H9 (cell line): ENCODE measurements at regions not wholly inside any gene's neighbourhood (a gene's known extent, or its start where the extent isn't known, plus 50 kb on each side); places are given as distances from the start of the nearest gene placed in this dataset.

Experiments
- DNase-seq: peaks from one replicate; pipeline ENCODE4 v3.0.0-alpha.2; 2017
- H2AFZ ChIP-seq: one replicate; pipeline ENCODE4 v1.6.1; 2013; ENCODE audit warnings: mild to moderate bottlenecking, low read length, control low read depth, moderate library complexity
- H2AK5ac ChIP-seq: 2 replicates; pipeline ENCODE4 v1.6.1; 2013; ENCODE audit warnings: low read length, control low read depth, mixed read lengths; ENCODE audit not compliant: insufficient read length
- H2BK120ac ChIP-seq: one replicate; pipeline ENCODE4 v1.6.1; 2013; ENCODE audit warnings: low read depth, mild to moderate bottlenecking, low read length, control low read depth, inconsistent platforms; ENCODE audit not compliant: poor library complexity, severe bottlenecking
- H2BK12ac ChIP-seq: 2 replicates; pipeline ENCODE4 v1.6.1; 2013; ENCODE audit warnings: low read length, control low read depth, mixed read lengths, low read depth; ENCODE audit not compliant: insufficient read length
- H2BK15ac ChIP-seq: 2 replicates; pipeline ENCODE4 v1.6.1; 2013; ENCODE audit warnings: low read depth, low read length, control low read depth
- H2BK20ac ChIP-seq: one replicate; pipeline ENCODE4 v1.6.1; 2013; ENCODE audit warnings: low read depth, mild to moderate bottlenecking, low read length, control low read depth, inconsistent platforms; ENCODE audit not compliant: poor library complexity, severe bottlenecking
- H2BK5ac ChIP-seq: 2 replicates; pipeline ENCODE4 v1.6.1; 2013; ENCODE audit warnings: low read length, control low read depth, mixed read lengths; ENCODE audit not compliant: insufficient read length
- H3K14ac ChIP-seq: 2 replicates; pipeline ENCODE4 v1.6.1; 2013; ENCODE audit warnings: low read length, control low read depth; ENCODE audit not compliant: insufficient read depth
- H3K18ac ChIP-seq: 2 replicates; pipeline ENCODE4 v1.6.1; 2013; ENCODE audit warnings: low read depth, mild to moderate bottlenecking, mixed read lengths, low read length, control low read depth; ENCODE audit not compliant: insufficient read length
- H3K23ac ChIP-seq: 2 replicates; pipeline ENCODE4 v1.6.1; 2013; ENCODE audit warnings: low read length, control low read depth, mixed read lengths, low read depth; ENCODE audit not compliant: insufficient read length
- H3K23me2 ChIP-seq: 2 replicates; pipeline ENCODE4 v1.6.1; 2013; ENCODE audit warnings: low read depth, mild to moderate bottlenecking, mixed read lengths, low read length, control low read depth; ENCODE audit not compliant: insufficient read length, poor library complexity, severe bottlenecking
- H3K27ac ChIP-seq: 2 replicates; pipeline ENCODE4 v1.5.1; 2013; ENCODE audit warnings: low read length, control low read depth, mixed read lengths, low read depth; ENCODE audit not compliant: insufficient read length
- H3K27me3 ChIP-seq: 2 replicates; pipeline ENCODE4 v1.6.1; 2013; ENCODE audit warnings: low read length, control low read depth, inconsistent platforms; ENCODE audit not compliant: insufficient read depth
- H3K4ac ChIP-seq: 2 replicates; pipeline ENCODE4 v1.6.1; 2013; ENCODE audit warnings: low read depth, mild to moderate bottlenecking, control low read depth, inconsistent platforms, low read length, moderate library complexity
- H3K4me1 ChIP-seq: 2 replicates; pipeline ENCODE4 v1.6.1; 2013; ENCODE audit warnings: low read length, control low read depth, inconsistent platforms; ENCODE audit not compliant: insufficient read depth
- H3K4me2 ChIP-seq: 2 replicates; pipeline ENCODE4 v1.6.1; 2013; ENCODE audit warnings: low read length, control low read depth, mixed read lengths; ENCODE audit not compliant: insufficient read length, insufficient read depth
- H3K56ac ChIP-seq: 2 replicates; pipeline ENCODE4 v1.6.1; 2013; ENCODE audit warnings: low read depth, mild to moderate bottlenecking, mixed read lengths, low read length, control low read depth; ENCODE audit not compliant: insufficient read length
- H3K79me1 ChIP-seq: 2 replicates; pipeline ENCODE4 v1.6.1; 2013; ENCODE audit warnings: low read depth, mild to moderate bottlenecking, moderate library complexity, low read length, control low read depth, inconsistent platforms; ENCODE audit not compliant: insufficient read depth, poor library complexity, severe bottlenecking
- H3K79me2 ChIP-seq: 2 replicates; pipeline ENCODE4 v1.6.1; 2013; ENCODE audit warnings: low read length, control low read depth, inconsistent platforms; ENCODE audit not compliant: insufficient read depth
- H3K9ac ChIP-seq: 2 replicates; pipeline ENCODE4 v1.6.1; 2013; ENCODE audit warnings: low read length, control low read depth, mixed read lengths; ENCODE audit not compliant: insufficient read length; ENCODE audit errors: extremely low read depth
- H3K9me3 ChIP-seq: one replicate; pipeline ENCODE4 v1.6.1; 2013; ENCODE audit warnings: low read depth, low read length, inconsistent platforms; ENCODE audit not compliant: control insufficient read depth
- H3T11ph ChIP-seq: one replicate; pipeline ENCODE4 v1.6.1; 2013; ENCODE audit warnings: mild to moderate bottlenecking, low read length, control low read depth, inconsistent platforms
- H4K20me1 ChIP-seq: one replicate; pipeline ENCODE4 v1.6.1; 2013; ENCODE audit not compliant: control insufficient read depth, insufficient read length, insufficient read depth
- H4K5ac ChIP-seq: 2 replicates; pipeline ENCODE4 v1.6.1; 2013; ENCODE audit warnings: low read depth, mild to moderate bottlenecking, mixed read lengths, low read length, control low read depth; ENCODE audit not compliant: insufficient read length
- H4K8ac ChIP-seq: replicated peaks from 2 replicates; pipeline ENCODE4 v1.6.1; 2013; ENCODE audit warnings: low read length, control low read depth, mixed read lengths, low read depth; ENCODE audit not compliant: insufficient read length
- H4K91ac ChIP-seq: 2 replicates; pipeline ENCODE4 v1.6.1; 2013; ENCODE audit warnings: low read depth, mild to moderate bottlenecking, moderate library complexity, mixed read lengths, low read length, control low read depth; ENCODE audit not compliant: insufficient read length
- H3K27ac Mint-ChIP-seq, 3 experiments: 2 replicates in 2 of 3; 3 replicates in 1 of 3; pipeline ENCODE4 v1.8.0; 2020 to 2021; ENCODE audit warnings: mixed read lengths in 3 of 3, mild to moderate bottlenecking in 1 of 3, moderate library complexity in 1 of 3
- H3K27me3 Mint-ChIP-seq: 2 replicates; pipeline ENCODE4 v1.8.0; 2021; ENCODE audit warnings: low read depth, mild to moderate bottlenecking, moderate library complexity, mixed read lengths
- H3K36me3 Mint-ChIP-seq, 3 experiments: 2 replicates in 2 of 3; 3 replicates in 1 of 3; pipeline ENCODE4 v1.8.0; 2020 to 2021; ENCODE audit warnings: low read depth in 3 of 3, mixed read lengths in 3 of 3; ENCODE audit not compliant: insufficient read depth in 1 of 3
- H3K4me1 Mint-ChIP-seq, 2 experiments: 2 replicates each; pipeline ENCODE4 v1.8.0; 2020; ENCODE audit warnings: mixed read lengths in 2 of 2
- H3K4me3 Mint-ChIP-seq, 2 experiments: 2 replicates in 1 of 2; 3 replicates in 1 of 2; pipeline ENCODE4 v1.8.0; 2020 to 2021; ENCODE audit warnings: mild to moderate bottlenecking in 2 of 2, mixed read lengths in 2 of 2, moderate library complexity in 1 of 2
- H3K9me3 Mint-ChIP-seq, 2 experiments: 2 replicates in 1 of 2; 3 replicates in 1 of 2; pipeline ENCODE4 v1.8.0; 2020; ENCODE audit warnings: mild to moderate bottlenecking in 2 of 2, mixed read lengths in 2 of 2, moderate library complexity in 1 of 2
- WGBS: extraction: QIAGEN DNeasy Blood & Tissue Kit; methylation state at CpG from one replicate; pipeline ENCODE4 v1.1.7; 2013; ENCODE audit warnings: missing lambda C conversion rate, low lambda C conversion rate, mixed read lengths; ENCODE audit not compliant: insufficient read length; ENCODE audit errors: extremely low coverage; 5-methylcytosine and 5-hydroxymethylcytosine counted together
- TF ChIP-seq, protein P1 (sequence below): fragments of 200-600 bp; sonication (generic); conservative IDR thresholded peaks from 3 replicates; pipeline ENCODE4 v1.8.0; 2021; ENCODE audit warnings: antibody characterized with exemption, mild to moderate bottlenecking

GRCh38 chr17:14760212-14760611 lies 459.3 kb downstream of the HS3ST3B1 start:
- no peak overlapping the region for H2BK5ac ChIP-seq
- no peak overlapping the region for H3K18ac ChIP-seq
- no peak overlapping the region for H2AFZ ChIP-seq
- H3K79me1 ChIP-seq, result no peaks in the 10 kb centered on the region
- no peaks in the 10 kb centered on the region for H3K9me3 ChIP-seq
- H3K27ac ChIP-seq, result no peak overlapping the region
- H3K23me2 ChIP-seq, result no peaks in the 10 kb centered on the region
- no peak overlapping the region for H2BK15ac ChIP-seq
- H3K27me3 ChIP-seq, result no peaks in the 10 kb centered on the region
- no peak overlapping the region for H3K14ac ChIP-seq
- no peak for DNase-seq
- H2BK20ac ChIP-seq, result no peak overlapping the region
- no peak overlapping the region for H2BK120ac ChIP-seq
- H3K56ac ChIP-seq, result no peak overlapping the region
- H3K79me2 ChIP-seq, result no peaks in the 10 kb centered on the region
- no peaks in the 10 kb centered on the region for H3K4me1 ChIP-seq
- H3K23ac ChIP-seq, result no peak overlapping the region
- TF ChIP-seq, protein P1, sequence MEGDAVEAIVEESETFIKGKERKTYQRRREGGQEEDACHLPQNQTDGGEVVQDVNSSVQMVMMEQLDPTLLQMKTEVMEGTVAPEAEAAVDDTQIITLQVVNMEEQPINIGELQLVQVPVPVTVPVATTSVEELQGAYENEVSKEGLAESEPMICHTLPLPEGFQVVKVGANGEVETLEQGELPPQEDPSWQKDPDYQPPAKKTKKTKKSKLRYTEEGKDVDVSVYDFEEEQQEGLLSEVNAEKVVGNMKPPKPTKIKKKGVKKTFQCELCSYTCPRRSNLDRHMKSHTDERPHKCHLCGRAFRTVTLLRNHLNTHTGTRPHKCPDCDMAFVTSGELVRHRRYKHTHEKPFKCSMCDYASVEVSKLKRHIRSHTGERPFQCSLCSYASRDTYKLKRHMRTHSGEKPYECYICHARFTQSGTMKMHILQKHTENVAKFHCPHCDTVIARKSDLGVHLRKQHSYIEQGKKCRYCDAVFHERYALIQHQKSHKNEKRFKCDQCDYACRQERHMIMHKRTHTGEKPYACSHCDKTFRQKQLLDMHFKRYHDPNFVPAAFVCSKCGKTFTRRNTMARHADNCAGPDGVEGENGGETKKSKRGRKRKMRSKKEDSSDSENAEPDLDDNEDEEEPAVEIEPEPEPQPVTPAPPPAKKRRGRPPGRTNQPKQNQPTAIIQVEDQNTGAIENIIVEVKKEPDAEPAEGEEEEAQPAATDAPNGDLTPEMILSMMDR, result no peak
- no peaks in the 10 kb centered on the region for H4K20me1 ChIP-seq
- H4K8ac ChIP-seq, result no peak overlapping the region
- Mint-ChIP-seq H3K4me3 (no peak overlapping the region), H3K27ac (no peak overlapping the region), H3K4me1 (no peaks in the 10 kb centered on the region), H3K36me3 (no peaks in the 10 kb centered on the region), H3K9me3 (no peaks in the 10 kb centered on the region; a peak in 2 of 5 replicates), H3K27me3 (peaks cover 3% of the 10 kb centered on the region)
- no peak overlapping the region for H3K4ac ChIP-seq
- WGBS, result no CpG with 5 or more reads among the region's 4 CpGs
- H4K91ac ChIP-seq, result no peak overlapping the region
- no peak overlapping the region for H4K5ac ChIP-seq
- no peak overlapping the region for H2BK12ac ChIP-seq
- no peak overlapping the region for H3T11ph ChIP-seq
- H3K4me2 ChIP-seq, result no peak overlapping the region
- H3K9ac ChIP-seq, result no peak overlapping the region
- H2AK5ac ChIP-seq, result no peak overlapping the region
